ENCODE measurements at regions not wholly inside any gene's neighbourhood (a gene's known extent, or its start where the extent isn't known, plus 50 kb on each side); places are given as distances from the start of the nearest gene placed in this dataset.
A peak's percentile ranks its signal among the peaks of the same experiment; 100 is the strongest.

DNA sequence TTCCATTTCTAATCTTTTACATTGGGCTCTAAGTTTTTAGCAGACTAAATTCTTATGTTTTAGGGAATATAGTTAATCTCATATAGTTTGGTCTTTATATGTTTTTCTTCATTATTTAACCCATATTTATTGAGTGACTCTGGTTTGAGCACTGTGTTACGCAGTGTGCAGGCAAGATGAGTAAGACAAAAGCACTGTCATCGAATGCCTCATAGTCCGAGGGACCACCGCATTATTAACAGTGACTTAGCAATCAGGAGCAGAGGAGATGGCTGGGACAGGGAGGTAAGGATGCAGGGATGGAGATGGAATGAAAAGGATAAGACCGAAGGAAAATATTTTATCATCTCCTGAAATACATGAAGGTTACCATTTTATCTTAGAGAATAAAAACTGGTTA lies 65.2 kb upstream of the CTSC start:
- Histone ChIP-seq H3K27ac (ENCODE audit: insufficient read depth, low read length) (peak overlapping the region; percentile 15), H3K4me3 (replicated peaks in 1 of 4; ENCODE audit: control extremely low read depth in 1 of 4, insufficient read depth in 1 of 4, low read depth in 3 of 4, low read length in 4 of 4) (peak overlapping the region in 1 of 4 experiments; percentile 17), H3K9me3 (ENCODE audit: control insufficient read depth, insufficient read depth, low read depth, low read length) (no peaks in the 10 kb centered on the region), H3K9ac (ENCODE audit: insufficient read depth, low read length) (no peak overlapping the region), H3K36me3 (ENCODE audit: control insufficient read depth, insufficient read depth, low read length) (no peaks in the 10 kb centered on the region), H3K4me2 (ENCODE audit: extremely low read depth, insufficient read depth, low read length) (peak overlapping the region; percentile 52), H3K27me3 (ENCODE audit: control insufficient read depth, insufficient read depth, low read length) (no peaks in the 10 kb centered on the region), H3K4me1 (ENCODE audit: control insufficient read depth, extremely low read depth, insufficient read depth, low read length) (peaks cover 13% of the 10 kb centered on the region), H2AFZ (ENCODE audit: low read length) (no peak overlapping the region), H4K20me1 (ENCODE audit: control insufficient read depth, extremely low read depth, insufficient read depth, low read length) (no peaks in the 10 kb centered on the region), H3K79me2 (ENCODE audit: control insufficient read depth, insufficient read depth, low read length) (no peaks in the 10 kb centered on the region)
- peak; percentile 18 to 72 for DNase-seq (ENCODE audit: low read depth in 2 of 2)
- TF ChIP-seq EZH2 (IDR thresholded peaks at IDR 0.05; ENCODE audit: low read length, missing control alignments), result no peak
- TF ChIP-seq, protein P1, sequence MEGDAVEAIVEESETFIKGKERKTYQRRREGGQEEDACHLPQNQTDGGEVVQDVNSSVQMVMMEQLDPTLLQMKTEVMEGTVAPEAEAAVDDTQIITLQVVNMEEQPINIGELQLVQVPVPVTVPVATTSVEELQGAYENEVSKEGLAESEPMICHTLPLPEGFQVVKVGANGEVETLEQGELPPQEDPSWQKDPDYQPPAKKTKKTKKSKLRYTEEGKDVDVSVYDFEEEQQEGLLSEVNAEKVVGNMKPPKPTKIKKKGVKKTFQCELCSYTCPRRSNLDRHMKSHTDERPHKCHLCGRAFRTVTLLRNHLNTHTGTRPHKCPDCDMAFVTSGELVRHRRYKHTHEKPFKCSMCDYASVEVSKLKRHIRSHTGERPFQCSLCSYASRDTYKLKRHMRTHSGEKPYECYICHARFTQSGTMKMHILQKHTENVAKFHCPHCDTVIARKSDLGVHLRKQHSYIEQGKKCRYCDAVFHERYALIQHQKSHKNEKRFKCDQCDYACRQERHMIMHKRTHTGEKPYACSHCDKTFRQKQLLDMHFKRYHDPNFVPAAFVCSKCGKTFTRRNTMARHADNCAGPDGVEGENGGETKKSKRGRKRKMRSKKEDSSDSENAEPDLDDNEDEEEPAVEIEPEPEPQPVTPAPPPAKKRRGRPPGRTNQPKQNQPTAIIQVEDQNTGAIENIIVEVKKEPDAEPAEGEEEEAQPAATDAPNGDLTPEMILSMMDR (conservative IDR thresholded peaks at IDR 0.05 in 1 of 2, IDR thresholded peaks at IDR 0.05 in 1 of 2; ENCODE audit: low read depth in 1 of 2, low read length in 2 of 2), result no peak

DNA sequence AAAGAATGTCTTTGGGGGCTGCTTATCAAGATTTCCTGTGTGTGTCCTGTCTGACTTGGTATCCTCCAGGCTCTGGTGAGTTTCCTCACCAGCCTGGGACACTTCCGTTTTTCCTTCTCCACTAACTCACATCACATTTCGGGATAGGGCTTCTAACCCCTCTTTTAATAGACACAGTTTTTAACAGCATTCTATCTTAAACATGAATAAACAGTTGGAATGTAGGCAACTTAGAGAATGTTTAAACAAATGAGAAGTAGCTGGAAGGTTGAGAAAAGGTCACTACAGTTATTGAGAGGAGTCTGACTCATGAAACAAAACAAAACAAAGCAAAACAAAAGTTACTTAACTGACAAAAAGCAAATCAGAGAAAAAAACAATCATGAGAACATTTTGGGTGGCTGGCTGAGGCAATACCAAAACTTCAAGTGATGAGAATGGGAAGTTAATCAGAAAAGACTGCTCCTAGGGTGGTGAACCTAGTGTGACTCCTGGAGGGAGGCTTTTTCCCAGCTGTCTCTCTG lies 64.7 kb upstream of the CTSC start:
- Histone ChIP-seq H3K27ac (ENCODE audit: insufficient read depth, low read length) (peak overlapping the region; percentile 15), H4K20me1 (ENCODE audit: control insufficient read depth, extremely low read depth, insufficient read depth, low read length) (no peaks in the 10 kb centered on the region), H3K4me2 (ENCODE audit: extremely low read depth, insufficient read depth, low read length) (peak overlapping the region; percentile 82), H3K9ac (ENCODE audit: insufficient read depth, low read length) (no peak overlapping the region), H3K9me3 (ENCODE audit: control insufficient read depth, insufficient read depth, low read depth, low read length) (no peaks in the 10 kb centered on the region), H3K36me3 (ENCODE audit: control insufficient read depth, insufficient read depth, low read length) (no peaks in the 10 kb centered on the region), H2AFZ (ENCODE audit: low read length) (no peak overlapping the region), H3K4me3 (replicated peaks in 1 of 4; ENCODE audit: control extremely low read depth in 1 of 4, insufficient read depth in 1 of 4, low read depth in 3 of 4, low read length in 4 of 4) (peak overlapping the region in 2 of 4 experiments; percentile 13 to 17), H3K79me2 (ENCODE audit: control insufficient read depth, insufficient read depth, low read length) (no peaks in the 10 kb centered on the region), H3K27me3 (ENCODE audit: control insufficient read depth, insufficient read depth, low read length) (no peaks in the 10 kb centered on the region), H3K4me1 (ENCODE audit: control insufficient read depth, extremely low read depth, insufficient read depth, low read length) (peaks cover 13% of the 10 kb centered on the region)
- TF ChIP-seq EZH2 (IDR thresholded peaks at IDR 0.05; ENCODE audit: low read length, missing control alignments), result no peak
- TF ChIP-seq, protein P1 (conservative IDR thresholded peaks at IDR 0.05 in 1 of 2, IDR thresholded peaks at IDR 0.05 in 1 of 2; ENCODE audit: low read depth in 1 of 2, low read length in 2 of 2), result no peak
- peak; percentile 78 to 91 for DNase-seq (ENCODE audit: low read depth in 2 of 2)

DNA sequence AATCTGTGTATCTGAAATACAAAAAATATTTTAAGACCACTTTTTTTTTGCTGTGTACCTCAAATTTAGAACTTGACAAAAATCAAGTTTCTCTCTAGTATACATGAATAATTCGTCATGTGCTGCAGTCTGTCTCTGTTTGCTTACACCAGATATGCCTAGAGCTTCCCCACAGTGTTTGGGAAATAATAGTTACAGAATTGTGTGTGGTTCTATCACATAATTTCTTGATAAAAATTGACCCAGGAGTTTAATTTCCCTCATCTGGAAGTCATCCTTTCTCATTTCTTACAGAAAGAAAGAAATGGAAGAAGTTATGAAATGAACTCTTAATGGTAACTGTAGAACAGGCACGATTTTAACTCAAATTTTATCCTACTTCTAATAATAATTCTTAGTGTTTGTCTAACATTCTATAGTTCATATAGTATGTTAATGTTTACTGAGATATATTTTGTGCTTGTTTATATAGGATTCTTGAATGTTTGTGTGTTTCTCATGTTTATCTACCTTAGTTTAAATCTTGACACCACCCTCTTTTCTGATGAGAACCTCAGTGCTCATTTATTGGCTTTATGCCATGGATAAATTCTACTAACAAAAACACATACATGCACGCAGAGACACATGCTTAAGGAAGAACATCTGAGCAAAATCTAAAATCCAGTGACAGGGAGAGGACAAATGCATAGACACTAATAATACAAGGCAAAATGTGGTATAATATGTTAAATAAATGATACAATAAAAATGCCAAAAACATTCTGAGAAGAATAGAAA lies 61.4 kb upstream of the CTSC start:
- Histone ChIP-seq H3K4me3 (replicated peaks in 1 of 4; ENCODE audit: control extremely low read depth in 1 of 4, insufficient read depth in 1 of 4, low read depth in 3 of 4, low read length in 4 of 4) (no peak overlapping the region), H3K27ac (ENCODE audit: insufficient read depth, low read length) (no peak overlapping the region), H3K9me3 (ENCODE audit: control insufficient read depth, insufficient read depth, low read depth, low read length) (no peaks in the 10 kb centered on the region), H3K36me3 (ENCODE audit: control insufficient read depth, insufficient read depth, low read length) (no peaks in the 10 kb centered on the region), H4K20me1 (ENCODE audit: control insufficient read depth, extremely low read depth, insufficient read depth, low read length) (no peaks in the 10 kb centered on the region), H2AFZ (ENCODE audit: low read length) (no peak overlapping the region), H3K9ac (ENCODE audit: insufficient read depth, low read length) (no peak overlapping the region), H3K27me3 (ENCODE audit: control insufficient read depth, insufficient read depth, low read length) (no peaks in the 10 kb centered on the region), H3K4me1 (ENCODE audit: control insufficient read depth, extremely low read depth, insufficient read depth, low read length) (peaks cover 13% of the 10 kb centered on the region), H3K4me2 (ENCODE audit: extremely low read depth, insufficient read depth, low read length) (peak overlapping the region; percentile 46), H3K79me2 (ENCODE audit: control insufficient read depth, insufficient read depth, low read length) (no peaks in the 10 kb centered on the region)
- TF ChIP-seq, protein P1 (conservative IDR thresholded peaks at IDR 0.05 in 1 of 2, IDR thresholded peaks at IDR 0.05 in 1 of 2; ENCODE audit: low read depth in 1 of 2, low read length in 2 of 2), result no peak
- no peak for TF ChIP-seq EZH2 (IDR thresholded peaks at IDR 0.05; ENCODE audit: low read length, missing control alignments)
- no peak for DNase-seq (ENCODE audit: low read depth in 2 of 2)

Data from fibroblast of lung (primary cell).